ENCODE measurements at regions not wholly inside any gene's neighbourhood (a gene's known extent, or its start where the extent isn't known, plus 50 kb on each side); places are given as distances from the start of the nearest gene placed in this dataset.

DNA sequence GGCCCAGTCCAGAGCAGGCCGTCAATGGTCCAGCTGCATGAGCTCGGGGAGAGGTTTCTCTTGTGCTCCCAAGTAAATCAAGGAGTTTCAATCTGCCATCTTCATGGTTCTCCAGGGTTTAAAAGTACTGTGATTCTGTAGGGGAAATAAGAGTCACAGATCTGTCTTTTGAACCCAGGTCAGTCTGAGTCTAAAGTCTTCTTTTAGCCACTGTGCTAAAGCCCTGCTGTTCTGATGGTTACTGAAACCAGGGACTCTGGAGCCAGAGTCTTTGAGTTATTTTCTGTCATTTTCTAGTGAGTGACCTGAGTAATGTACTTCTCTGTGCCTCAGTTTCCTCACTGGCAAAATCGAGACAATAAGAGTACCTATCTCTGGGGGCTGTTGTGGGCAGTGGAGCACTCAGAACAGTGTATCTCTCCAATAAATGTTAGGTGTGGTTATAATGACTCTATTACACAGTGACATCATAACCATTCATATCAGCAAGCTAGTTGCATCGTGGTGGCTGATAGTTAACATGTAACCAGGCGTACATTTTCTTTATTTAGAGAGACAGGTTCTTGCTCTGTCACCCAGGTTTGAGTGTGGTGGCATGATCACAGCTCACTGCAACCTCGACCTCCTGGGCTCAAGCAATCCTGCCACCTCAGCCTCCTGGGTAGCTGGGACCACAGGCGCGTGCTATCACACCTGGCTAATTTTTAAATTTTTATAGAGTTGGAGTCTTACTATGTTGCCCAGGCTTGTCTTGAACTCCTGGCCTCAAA is 74.6 kb upstream of the KCNG1 start:
- dilution Hi-C loops (cut with MboI; ENCODE audit: extremely low pct_ligation_motif_present, low sequenced_read_pairs), result no loop called here

DNA sequence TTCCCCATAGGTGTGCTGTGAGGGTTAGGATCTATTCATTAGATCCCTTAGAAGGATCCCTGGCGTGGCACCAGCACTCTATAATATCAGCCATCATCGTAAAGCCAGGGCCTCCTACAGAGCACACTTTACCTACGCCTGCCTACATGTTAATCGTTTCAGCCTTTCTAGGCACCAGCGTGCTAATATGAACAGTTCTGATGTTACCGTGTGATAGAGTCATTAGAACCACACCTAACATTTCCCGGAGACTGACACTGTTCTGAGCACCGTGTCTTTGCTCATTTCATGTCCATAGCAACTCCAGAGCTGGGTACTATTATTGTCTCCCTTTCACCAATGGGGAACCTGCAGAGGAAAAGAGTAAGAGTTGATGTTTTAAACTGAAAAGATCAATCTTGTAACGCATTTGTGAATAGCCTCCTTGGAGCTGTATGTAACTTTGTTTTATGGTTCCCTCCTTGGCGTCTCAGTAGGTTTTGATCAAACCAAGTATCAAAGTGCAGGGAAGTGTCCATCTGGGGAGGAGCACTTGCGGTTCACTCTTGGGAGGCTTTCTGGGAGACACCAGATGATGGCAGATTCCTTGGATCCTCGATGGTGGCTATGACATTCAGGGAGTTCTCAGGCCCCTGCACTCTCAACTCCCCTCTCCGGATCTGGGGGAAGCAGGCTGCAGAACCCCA is 73.8 kb upstream of the KCNG1 start:
- dilution Hi-C loops (cut with MboI; ENCODE audit: extremely low pct_ligation_motif_present, low sequenced_read_pairs), result no loop called here
- Histone ChIP-seq H3K27me3 (ENCODE audit: control insufficient read depth, extremely low read depth, insufficient read depth, low read length) (peaks cover 22% of the 10 kb centered on the region), H3K79me2 (ENCODE audit: control insufficient read depth, insufficient read depth, low read length) (no peaks in the 10 kb centered on the region), H3K4me3 (ENCODE audit: control insufficient read depth in 2 of 3, extremely low read depth in 1 of 3, insufficient read depth in 2 of 3, low read depth in 1 of 3, low read length in 3 of 3) (no peak overlapping the region), H3K9me3 (ENCODE audit: control insufficient read depth, low read depth, low read length) (no peaks in the 10 kb centered on the region), H3K36me3 (ENCODE audit: control insufficient read depth in 2 of 2, extremely low read depth in 1 of 2, insufficient read depth in 2 of 2, low read length in 2 of 2) (no peaks in the 10 kb centered on the region), H3K9ac (ENCODE audit: control insufficient read depth, extremely low read depth, insufficient read depth, low read length) (no peak overlapping the region), H3K4me1 (ENCODE audit: control insufficient read depth, extremely low read depth, insufficient read depth, low read length) (no peaks in the 10 kb centered on the region), H3K4me2 (ENCODE audit: control insufficient read depth, extremely low read depth, insufficient read depth, low read depth, low read length) (no peak overlapping the region), H4K20me1 (ENCODE audit: control insufficient read depth, extremely low read depth, insufficient read depth, low read length) (no peaks in the 10 kb centered on the region), H2AFZ (ENCODE audit: control insufficient read depth, low read length) (no peak overlapping the region), H3K9me1 (ENCODE audit: control insufficient read depth, extremely low read depth, insufficient read depth, low read length) (no peaks in the 10 kb centered on the region), H3K27ac (ENCODE audit: control insufficient read depth, insufficient read depth, low read length) (no peak overlapping the region)
- FAIRE-seq (peak; percentile 20), DNase-seq (ENCODE audit: low read depth, low spot score) (no peak)
- TF ChIP-seq EZH2 (IDR thresholded peaks at IDR 0.05; ENCODE audit: low read length), result no peak
- TF ChIP-seq, protein P1, sequence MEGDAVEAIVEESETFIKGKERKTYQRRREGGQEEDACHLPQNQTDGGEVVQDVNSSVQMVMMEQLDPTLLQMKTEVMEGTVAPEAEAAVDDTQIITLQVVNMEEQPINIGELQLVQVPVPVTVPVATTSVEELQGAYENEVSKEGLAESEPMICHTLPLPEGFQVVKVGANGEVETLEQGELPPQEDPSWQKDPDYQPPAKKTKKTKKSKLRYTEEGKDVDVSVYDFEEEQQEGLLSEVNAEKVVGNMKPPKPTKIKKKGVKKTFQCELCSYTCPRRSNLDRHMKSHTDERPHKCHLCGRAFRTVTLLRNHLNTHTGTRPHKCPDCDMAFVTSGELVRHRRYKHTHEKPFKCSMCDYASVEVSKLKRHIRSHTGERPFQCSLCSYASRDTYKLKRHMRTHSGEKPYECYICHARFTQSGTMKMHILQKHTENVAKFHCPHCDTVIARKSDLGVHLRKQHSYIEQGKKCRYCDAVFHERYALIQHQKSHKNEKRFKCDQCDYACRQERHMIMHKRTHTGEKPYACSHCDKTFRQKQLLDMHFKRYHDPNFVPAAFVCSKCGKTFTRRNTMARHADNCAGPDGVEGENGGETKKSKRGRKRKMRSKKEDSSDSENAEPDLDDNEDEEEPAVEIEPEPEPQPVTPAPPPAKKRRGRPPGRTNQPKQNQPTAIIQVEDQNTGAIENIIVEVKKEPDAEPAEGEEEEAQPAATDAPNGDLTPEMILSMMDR (optimal IDR thresholded peaks at IDR 0.05 in 1 of 3, IDR thresholded peaks at IDR 0.05 in 1 of 3, conservative IDR thresholded peaks at IDR 0.05 in 1 of 3; ENCODE audit: extremely low read depth in 1 of 3, insufficient read depth in 2 of 3, low read length in 3 of 3), result no peak

More for the DNA sequence above, 74.6 kb upstream of the KCNG1 start:
- no peaks in the 10 kb centered on the region for H3K36me3 ChIP-seq (ENCODE audit: control insufficient read depth in 2 of 2, extremely low read depth in 1 of 2, insufficient read depth in 2 of 2, low read length in 2 of 2)
- no peak overlapping the region for H3K27ac ChIP-seq (ENCODE audit: control insufficient read depth, insufficient read depth, low read length)
- peaks cover 19% of the 10 kb centered on the region for H3K27me3 ChIP-seq (ENCODE audit: control insufficient read depth, extremely low read depth, insufficient read depth, low read length)
- no peaks in the 10 kb centered on the region for H4K20me1 ChIP-seq (ENCODE audit: control insufficient read depth, extremely low read depth, insufficient read depth, low read length)
- H3K4me2 ChIP-seq (ENCODE audit: control insufficient read depth, extremely low read depth, insufficient read depth, low read depth, low read length), result no peak overlapping the region
- H3K9me3 ChIP-seq (ENCODE audit: control insufficient read depth, low read depth, low read length), result no peaks in the 10 kb centered on the region
- H2AFZ ChIP-seq (ENCODE audit: control insufficient read depth, low read length), result no peak overlapping the region
- H3K9me1 ChIP-seq (ENCODE audit: control insufficient read depth, extremely low read depth, insufficient read depth, low read length), result no peaks in the 10 kb centered on the region
- no peak overlapping the region for H3K4me3 ChIP-seq (ENCODE audit: control insufficient read depth in 2 of 3, extremely low read depth in 1 of 3, insufficient read depth in 2 of 3, low read depth in 1 of 3, low read length in 3 of 3)
- TF ChIP-seq EZH2 (IDR thresholded peaks at IDR 0.05; ENCODE audit: low read length), result no peak
- TF ChIP-seq, protein P1 (optimal IDR thresholded peaks at IDR 0.05 in 1 of 3, IDR thresholded peaks at IDR 0.05 in 1 of 3, conservative IDR thresholded peaks at IDR 0.05 in 1 of 3; ENCODE audit: extremely low read depth in 1 of 3, insufficient read depth in 2 of 3, low read length in 3 of 3), result no peak
- no peaks in the 10 kb centered on the region for H3K79me2 ChIP-seq (ENCODE audit: control insufficient read depth, insufficient read depth, low read length)
- no peaks in the 10 kb centered on the region for H3K4me1 ChIP-seq (ENCODE audit: control insufficient read depth, extremely low read depth, insufficient read depth, low read length)
- FAIRE-seq (no peak), DNase-seq (ENCODE audit: low read depth, low spot score) (no peak)
- no peak overlapping the region for H3K9ac ChIP-seq (ENCODE audit: control insufficient read depth, extremely low read depth, insufficient read depth, low read length)
